Uterus (tissue), 3 donors: ENCODE measurements at regions not wholly inside any gene's neighbourhood (a gene's known extent, or its start where the extent isn't known, plus 50 kb on each side); places are given as distances from the start of the nearest gene placed in this dataset.

Source experiments
- DNase-seq, 2 donors: peaks; one replicate each; pipeline ENCODE4 v3.0.0-alpha.2; 2019 to 2020
- H3K27ac ChIP-seq, 2 donors: fragments of 200-600 bp; sonication (generic); 1 replicate in 1 of 2; 2 replicates in 1 of 2; pipeline ENCODE4 v1.5.1; 2016 to 2018
- H3K27me3 ChIP-seq, 2 donors: fragments of 200-600 bp; sonication (generic); one replicate each; pipeline ENCODE4 v1.5.1; 2018 to 2019; ENCODE audit warnings: control low read depth in 1 of 2
- H3K36me3 ChIP-seq, 2 donors: fragments of 200-600 bp; sonication (generic); one replicate each; pipeline ENCODE4 v1.5.1; 2019; ENCODE audit warnings: control low read depth in 1 of 2
- H3K4me1 ChIP-seq, 2 donors: fragments of 200-600 bp; sonication (generic); one replicate each; pipeline ENCODE4 v1.5.1; 2018 to 2019; ENCODE audit warnings: control low read depth in 1 of 2
- H3K4me3 ChIP-seq, 2 donors: fragments of 200-600 bp; sonication (generic); 1 replicate in 1 of 2; 2 replicates in 1 of 2; pipeline ENCODE4 v1.5.1; 2018 to 2019; ENCODE audit warnings: mild to moderate bottlenecking in 1 of 2
- H3K9me3 ChIP-seq, 2 donors: fragments of 200-600 bp; sonication (generic); one replicate each; pipeline ENCODE4 v1.5.1; 2019; ENCODE audit warnings: control low read depth in 1 of 2
- CTCF ChIP-seq, 4 experiments: fragments of 200-600 bp in 2 of 4; fragments of 450-650 bp in 2 of 4; sonication (generic) in 2 of 4; IDR thresholded peaks; one replicate each; pipeline ENCODE4 v1.5.1; 2016 to 2019; ENCODE audit warnings: antibody characterized with exemption in 4 of 4, mild to moderate bottlenecking in 2 of 4, moderate library complexity in 1 of 4
- POLR2A ChIP-seq, 2 donors: fragments of 450-650 bp; IDR thresholded peaks; one replicate each; pipeline ENCODE4 v1.6.1; 2016; ENCODE audit warnings: antibody characterized with exemption in 2 of 2, mild to moderate bottlenecking in 1 of 2, moderate library complexity in 1 of 2
- intact Hi-C: fragments of 100-400 bp; cut with DNase I; formaldehyde crosslinking; loops from one replicate; pipeline ENCODE4 v1.15.1; 2023; ENCODE audit warnings: low total_unique reads
- donor health status: DM: yes; HTN: yes; CAD: no.

- intact Hi-C loops: no loop called here
- TF ChIP-seq POLR2A (IDR thresholded peaks at IDR 0.05) (no peak), CTCF (IDR thresholded peaks at IDR 0.05) (no peak)
- Histone ChIP-seq H3K36me3 (no peaks in the 10 kb centered on the region), H3K27ac (no peak overlapping the region), H3K4me1 (no peaks in the 10 kb centered on the region), H3K27me3 (no peaks in the 10 kb centered on the region), H3K9me3 (no peaks in the 10 kb centered on the region), H3K4me3 (no peak overlapping the region)
- no peak for DNase-seq
Measured at GRCh38 chr6:137407816-137408215, 86.4 kb downstream of the OLIG3 start.

- Histone ChIP-seq H3K4me3 (no peak overlapping the region), H3K27me3 (no peaks in the 10 kb centered on the region), H3K36me3 (no peaks in the 10 kb centered on the region), H3K4me1 (no peaks in the 10 kb centered on the region), H3K9me3 (no peaks in the 10 kb centered on the region), H3K27ac (no peak overlapping the region)
- TF ChIP-seq CTCF (IDR thresholded peaks at IDR 0.05) (no peak), POLR2A (IDR thresholded peaks at IDR 0.05) (no peak)
- intact Hi-C loops: no loop called here
- no peak for DNase-seq
Measured at GRCh38 chr6:137405806-137406205, 88.4 kb downstream of the OLIG3 start.

DNA sequence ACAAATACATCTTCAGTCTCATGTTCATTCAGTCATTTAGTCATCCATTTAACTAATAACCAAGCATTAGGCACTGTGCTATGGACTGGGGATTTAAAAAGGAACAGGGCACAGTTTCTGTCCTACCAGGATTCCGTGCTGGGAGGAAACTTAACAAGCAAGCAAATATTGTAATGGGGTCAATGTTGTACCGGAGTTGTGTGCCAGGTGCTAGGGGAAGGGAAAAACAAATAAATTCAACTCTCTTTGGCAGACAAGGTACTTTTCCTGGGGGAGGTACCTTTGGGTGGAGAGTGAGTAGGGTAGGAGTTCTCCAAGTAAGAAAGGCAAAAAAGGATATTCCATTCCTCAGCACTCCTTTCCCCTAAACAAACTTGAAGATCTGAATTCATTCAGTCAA, 90.3 kb downstream of the OLIG3 start:
- no peak for TF ChIP-seq CTCF (IDR thresholded peaks at IDR 0.05)
- TF ChIP-seq POLR2A (IDR thresholded peaks at IDR 0.05): no peak
- intact Hi-C loops: no loop called here
- Histone ChIP-seq H3K27ac (no peak overlapping the region), H3K4me3 (no peak overlapping the region), H3K9me3 (no peaks in the 10 kb centered on the region), H3K36me3 (no peaks in the 10 kb centered on the region), H3K4me1 (no peaks in the 10 kb centered on the region), H3K27me3 (no peaks in the 10 kb centered on the region)
- no peak for DNase-seq

GRCh38 chr6:137403443-137403842, 90.8 kb downstream of the OLIG3 start:
- H3K4me1 ChIP-seq: no peaks in the 10 kb centered on the region
- DNase-seq: no peak
- H3K4me3 ChIP-seq: no peak overlapping the region
- H3K27me3 ChIP-seq: no peaks in the 10 kb centered on the region
- H3K36me3 ChIP-seq: no peaks in the 10 kb centered on the region
- no peaks in the 10 kb centered on the region for H3K9me3 ChIP-seq
- no peak for TF ChIP-seq POLR2A (IDR thresholded peaks at IDR 0.05)
- intact Hi-C loops: no loop called here
- no peak overlapping the region for H3K27ac ChIP-seq

- Histone ChIP-seq H3K27me3 (no peaks in the 10 kb centered on the region), H3K9me3 (no peaks in the 10 kb centered on the region), H3K4me3 (no peak overlapping the region), H3K4me1 (no peaks in the 10 kb centered on the region), H3K36me3 (no peaks in the 10 kb centered on the region), H3K27ac (no peak overlapping the region)
- DNase-seq: no peak
- intact Hi-C loops: no loop called here
- TF ChIP-seq POLR2A (IDR thresholded peaks at IDR 0.05) (no peak), CTCF (IDR thresholded peaks at IDR 0.05) (no peak)
Measured at GRCh38 chr6:137402143-137402680, 92.0 kb downstream of the OLIG3 start.

- Histone ChIP-seq H3K27me3 (no peaks in the 10 kb centered on the region), H3K9me3 (no peaks in the 10 kb centered on the region), H3K36me3 (no peaks in the 10 kb centered on the region), H3K4me3 (no peak overlapping the region), H3K4me1 (no peaks in the 10 kb centered on the region), H3K27ac (no peak overlapping the region)
- intact Hi-C loops: no loop called here
- DNase-seq: no peak
- TF ChIP-seq POLR2A (IDR thresholded peaks at IDR 0.05) (no peak), CTCF (IDR thresholded peaks at IDR 0.05) (no peak)
Measured at GRCh38 chr6:137401088-137401487, 93.1 kb downstream of the OLIG3 start.
